ENCODE measurements at regions not wholly inside any gene's neighbourhood (a gene's known extent, or its start where the extent isn't known, plus 50 kb on each side); places are given as distances from the start of the nearest gene placed in this dataset.

DNA sequence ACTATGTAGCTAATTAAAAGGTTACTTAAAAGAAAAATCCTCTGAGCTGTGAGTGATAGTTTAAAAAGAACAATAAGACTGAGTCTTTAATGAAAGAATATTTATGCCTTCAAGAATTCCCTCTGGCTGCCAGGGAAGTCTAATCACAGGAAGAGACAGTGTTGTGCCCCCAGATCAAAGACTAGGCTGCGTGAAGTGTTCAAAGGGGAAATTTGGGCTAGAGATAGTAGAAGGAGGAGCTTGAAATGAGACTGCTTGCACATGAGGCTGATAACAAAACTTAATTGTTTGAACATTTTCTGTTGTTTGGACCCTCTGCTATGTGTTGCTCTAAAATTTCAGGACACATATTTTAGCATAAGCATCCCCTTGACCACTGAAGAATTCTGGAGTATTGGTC is 99.7 kb upstream of the MTNR1B start:
- H3T11ph ChIP-seq (ENCODE audit: low read length): no peak overlapping the region

More for the DNA sequence above, 99.7 kb upstream of the MTNR1B start:
- H3K4me2 ChIP-seq (ENCODE audit: insufficient read depth, insufficient read length, low read length): no peak overlapping the region
- DNase-seq: no peak
- peaks cover 4 to 6% of the 10 kb centered on the region in 2 experiments; a peak in 2 of 4 replicates for H3K4me1 Mint-ChIP-seq
- no peak overlapping the region for H3K27ac ChIP-seq (ENCODE audit: insufficient read length, low read depth, low read length)
- no peak overlapping the region for H4K8ac ChIP-seq (replicated peaks; ENCODE audit: insufficient read length, low read depth, low read length)
- H3K79me2 ChIP-seq (ENCODE audit: insufficient read depth, low read length): no peaks in the 10 kb centered on the region
- no peaks in the 10 kb centered on the region for H3K79me1 ChIP-seq (ENCODE audit: insufficient read depth, low read depth, low read length, poor library complexity, severe bottlenecking)
- H4K20me1 ChIP-seq (ENCODE audit: control insufficient read depth, insufficient read depth, insufficient read length): no peaks in the 10 kb centered on the region
- H4K5ac ChIP-seq (ENCODE audit: insufficient read length, low read depth, low read length): no peak overlapping the region
- H2BK20ac ChIP-seq (ENCODE audit: low read depth, low read length, poor library complexity, severe bottlenecking): no peak overlapping the region
- no peak overlapping the region for H3K4ac ChIP-seq (ENCODE audit: low read depth, low read length)
- no peak overlapping the region for H4K91ac ChIP-seq (ENCODE audit: insufficient read length, low read depth, low read length)
- H3K14ac ChIP-seq (ENCODE audit: insufficient read depth, low read length): no peak overlapping the region
- H2BK5ac ChIP-seq (ENCODE audit: insufficient read length, low read length): no peak overlapping the region
- H3K27me3 Mint-ChIP-seq (ENCODE audit: low read depth): no peaks in the 10 kb centered on the region
- no peaks in the 10 kb centered on the region; a peak in 1 of 7 replicates for H3K36me3 Mint-ChIP-seq (ENCODE audit: insufficient read depth in 1 of 3, low read depth in 3 of 3)
- H2BK12ac ChIP-seq (ENCODE audit: insufficient read length, low read depth, low read length): no peak overlapping the region
- no peak overlapping the region for H2BK120ac ChIP-seq (ENCODE audit: low read depth, low read length, poor library complexity, severe bottlenecking)
- H2AK5ac ChIP-seq (ENCODE audit: insufficient read length, low read length): no peak overlapping the region
- no peaks in the 10 kb centered on the region for H3K27me3 ChIP-seq (ENCODE audit: insufficient read depth, low read length)
- no peak overlapping the region for H3K9ac ChIP-seq (ENCODE audit: extremely low read depth, insufficient read length, low read length)
- no peak overlapping the region for H3K4me3 Mint-ChIP-seq
- H3K56ac ChIP-seq (ENCODE audit: insufficient read length, low read depth, low read length): no peak overlapping the region
- H3K23ac ChIP-seq (ENCODE audit: insufficient read length, low read depth, low read length): no peak overlapping the region
- WGBS (ENCODE audit: extremely low coverage, insufficient read length, low lambda C conversion rate): no CpG with 5 or more reads among the region's 1 CpG
- no peak for TF ChIP-seq CTCF (conservative IDR thresholded peaks at IDR 0.05)
- H3K23me2 ChIP-seq (ENCODE audit: insufficient read length, low read depth, low read length, poor library complexity, severe bottlenecking): no peaks in the 10 kb centered on the region
- H2BK15ac ChIP-seq (ENCODE audit: low read depth, low read length): no peak overlapping the region
- H3K9me3 Mint-ChIP-seq: no peaks in the 10 kb centered on the region
- H3K27ac Mint-ChIP-seq: no peak overlapping the region
- no peaks in the 10 kb centered on the region for H3K9me3 ChIP-seq (ENCODE audit: control insufficient read depth, low read depth, low read length)
- no peak overlapping the region for H3K18ac ChIP-seq (ENCODE audit: insufficient read length, low read depth, low read length)
- H3K4me1 ChIP-seq (ENCODE audit: insufficient read depth, low read length): no peaks in the 10 kb centered on the region
- no peak overlapping the region for H2AFZ ChIP-seq (ENCODE audit: low read length)
